NCI-H345 treated with DMSO at 0.1 percent for 48 hours (cell line): ENCODE measurements at regions not wholly inside any gene's neighbourhood (a gene's known extent, or its start where the extent isn't known, plus 50 kb on each side); places are given as distances from the start of the nearest gene placed in this dataset.
"Not testable (repeated sequence)": the region's sequence is repeated elsewhere in the genome, so short reads cannot be mapped to it uniquely, and the experiment has no call there.

Experiments used
- DNase-seq: peaks from one replicate; lab custom pipeline; 2025; ENCODE audit not compliant: unreplicated experiment; lab: John Stamatoyannopoulos, UW

GRCh38 chr22:23443905-23444304 is 136.2 kb downstream of the IGLL1 start:
- not testable (repeated sequence) for DNase-seq

DNA sequence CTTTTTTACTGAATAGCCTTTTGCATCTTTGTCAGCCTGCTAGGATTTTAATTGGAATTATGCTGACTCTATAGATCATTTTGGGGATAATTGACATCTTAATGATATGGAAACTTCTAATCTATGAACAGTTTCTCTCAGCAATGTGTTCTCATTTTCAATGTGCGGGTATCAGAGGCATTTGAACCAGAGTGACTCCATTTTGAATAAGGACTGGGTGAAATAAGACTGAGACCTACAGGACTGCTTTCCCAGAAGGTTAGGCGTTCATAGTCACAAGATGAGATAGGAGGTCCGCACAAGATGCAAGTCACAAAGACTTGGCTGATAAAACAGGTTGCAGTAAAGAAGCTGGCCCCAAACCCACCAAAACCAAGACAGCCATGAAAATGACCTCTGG is 140.5 kb downstream of the IGLL1 start:
- not testable (repeated sequence) for DNase-seq

- DNase-seq: no peak
These were observed 141.9 kb downstream of the IGLL1 start for GRCh38 chr22:23438216-23438615.

DNA sequence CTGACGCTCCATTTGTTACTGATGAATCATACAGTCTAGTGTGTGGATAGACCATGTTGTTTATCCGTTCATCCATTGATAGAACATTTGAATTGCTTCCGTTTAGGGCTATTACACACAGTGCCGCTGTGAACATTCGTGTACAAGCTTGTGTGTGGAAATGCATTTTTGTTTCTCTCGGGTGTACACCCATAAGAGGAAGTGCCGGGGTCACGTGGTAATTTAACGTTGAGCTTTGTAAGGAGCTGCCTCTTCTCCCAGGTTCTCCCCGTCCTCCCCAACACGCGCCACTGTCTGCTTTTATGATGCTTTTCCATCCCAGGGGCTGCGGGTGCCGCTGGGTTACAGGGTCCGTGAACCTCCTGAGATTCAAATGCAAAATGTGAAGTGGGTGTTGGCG is 142.3 kb downstream of the IGLL1 start:
- no peak for DNase-seq

DNA sequence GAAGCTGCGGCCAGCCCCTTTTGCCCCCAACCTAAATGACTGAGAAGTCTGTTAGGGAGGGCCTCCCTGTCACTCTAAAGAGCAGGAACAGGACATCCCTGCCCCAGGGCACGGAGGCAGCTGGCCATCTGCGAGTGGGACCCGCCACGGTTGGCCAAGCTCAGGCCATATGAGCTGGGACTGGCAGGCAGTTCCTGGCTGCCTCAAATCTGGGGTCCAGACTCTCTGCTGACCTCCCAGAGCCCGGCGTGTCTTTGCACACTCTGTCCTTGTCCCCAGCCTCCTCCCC is 143.0 kb downstream of the IGLL1 start:
- not testable (repeated sequence) for DNase-seq

DNA sequence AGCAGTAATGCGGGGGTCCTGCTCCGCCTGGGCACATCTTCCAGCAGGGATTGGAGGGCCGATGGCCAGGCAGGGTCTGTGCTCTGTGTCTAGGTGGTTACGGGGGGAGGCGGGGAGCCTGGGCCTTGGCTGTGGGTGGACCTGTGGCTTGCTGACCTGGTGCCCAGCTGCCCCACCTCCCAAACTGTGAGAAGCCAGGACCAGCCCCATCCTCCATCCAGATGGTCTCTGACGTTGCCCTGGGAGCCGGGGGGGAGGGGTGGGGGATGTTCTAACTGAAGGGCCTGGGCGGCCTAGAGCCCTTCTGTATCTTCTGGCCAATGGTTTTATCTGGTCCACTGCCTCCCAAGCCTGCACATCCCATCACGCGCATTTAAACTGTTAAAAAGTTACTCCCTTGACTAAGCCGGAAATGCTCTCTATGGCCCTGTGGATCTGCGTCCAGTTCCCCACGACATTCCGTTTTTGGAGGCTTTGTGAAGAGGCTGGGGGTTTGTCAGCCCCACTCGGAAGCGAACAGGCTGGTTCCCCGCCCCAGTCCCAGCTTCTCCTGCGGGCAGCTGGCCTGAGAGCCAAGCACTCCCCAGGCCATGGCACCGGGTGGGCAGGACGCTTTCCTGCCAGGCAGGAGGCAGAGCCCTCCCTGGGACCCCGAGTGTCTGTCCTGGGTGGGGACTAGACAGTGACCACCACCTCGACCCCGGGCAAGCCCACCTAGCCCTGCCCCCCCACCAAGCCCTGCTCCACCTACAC is 143.6 kb downstream of the IGLL1 start:
- DNase-seq: not testable (repeated sequence)

DNA sequence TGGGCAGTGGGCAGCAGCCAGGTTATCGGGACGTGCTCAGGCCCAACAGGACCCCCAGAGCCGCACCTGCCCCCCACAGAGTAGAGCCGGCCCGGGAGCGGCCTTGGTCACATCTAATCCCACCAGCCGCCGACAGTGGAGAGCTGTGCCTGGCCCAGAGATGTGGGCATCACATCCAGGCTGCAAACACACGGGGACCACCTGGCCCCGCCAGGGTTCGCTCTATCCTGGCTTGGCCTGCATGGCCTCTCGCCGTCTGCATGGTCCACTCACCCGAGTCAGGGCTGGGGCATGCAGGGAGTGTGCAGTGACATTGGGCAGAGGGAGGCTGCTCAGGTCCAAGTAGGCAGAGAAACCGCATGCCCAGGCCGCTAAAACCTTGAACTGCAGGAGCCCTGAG is 144.9 kb downstream of the IGLL1 start:
- DNase-seq: not testable (repeated sequence)

DNA sequence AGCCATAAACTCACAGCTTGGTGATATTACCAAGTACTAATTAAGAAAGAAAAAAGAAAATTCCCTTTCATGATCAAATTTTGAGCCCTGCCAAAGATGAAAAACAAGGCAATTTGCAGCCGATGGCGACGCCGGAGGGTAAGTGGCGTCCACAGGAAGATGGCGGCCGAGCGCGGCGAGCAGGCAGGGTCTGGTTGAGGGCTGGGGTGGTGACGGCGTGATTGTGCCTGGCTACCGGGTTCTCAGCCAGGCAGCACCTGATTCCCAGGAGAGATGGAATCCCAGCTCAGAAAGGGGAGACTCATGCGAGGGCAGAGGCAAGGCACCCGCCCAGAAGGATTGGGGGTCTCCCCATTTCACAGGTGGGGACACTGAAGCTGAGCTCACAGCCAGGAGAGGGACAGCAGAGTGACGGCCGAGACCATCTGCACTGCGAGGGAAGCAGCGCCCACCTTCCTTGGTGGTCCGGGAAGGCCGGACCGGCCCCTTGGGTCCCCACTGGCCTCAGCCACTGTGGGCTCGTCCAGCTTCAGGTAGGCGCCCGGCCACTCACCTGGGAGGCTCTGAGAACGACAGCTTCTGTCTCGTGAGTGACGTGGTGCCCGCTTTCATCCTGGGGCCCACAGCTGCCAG is 145.8 kb downstream of the IGLL1 start:
- not testable (repeated sequence) for DNase-seq

- peak; percentile 22 for DNase-seq
These were observed 146.7 kb downstream of the IGLL1 start for GRCh38 chr22:23433127-23434005.

DNA sequence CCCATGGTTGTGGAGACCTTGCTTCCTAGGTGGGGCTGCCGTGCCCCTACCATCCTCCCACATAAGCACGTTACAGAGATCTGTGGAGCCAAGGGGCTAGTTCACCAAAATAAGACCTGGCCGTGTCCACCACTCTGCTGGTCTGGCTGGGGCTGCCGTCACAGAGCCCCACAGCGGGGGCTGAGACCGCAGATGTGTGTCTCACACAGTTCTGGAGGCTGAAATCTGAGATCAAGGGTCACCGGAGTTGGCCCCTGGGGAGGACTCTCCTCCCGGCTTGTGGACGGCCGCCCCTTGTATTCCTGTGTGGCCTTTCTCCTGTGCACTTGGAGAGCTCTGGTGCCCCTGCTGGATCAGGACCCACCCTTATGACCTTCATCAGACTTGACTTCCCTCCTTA is 147.4 kb downstream of the IGLL1 start:
- not testable (repeated sequence) for DNase-seq

DNA sequence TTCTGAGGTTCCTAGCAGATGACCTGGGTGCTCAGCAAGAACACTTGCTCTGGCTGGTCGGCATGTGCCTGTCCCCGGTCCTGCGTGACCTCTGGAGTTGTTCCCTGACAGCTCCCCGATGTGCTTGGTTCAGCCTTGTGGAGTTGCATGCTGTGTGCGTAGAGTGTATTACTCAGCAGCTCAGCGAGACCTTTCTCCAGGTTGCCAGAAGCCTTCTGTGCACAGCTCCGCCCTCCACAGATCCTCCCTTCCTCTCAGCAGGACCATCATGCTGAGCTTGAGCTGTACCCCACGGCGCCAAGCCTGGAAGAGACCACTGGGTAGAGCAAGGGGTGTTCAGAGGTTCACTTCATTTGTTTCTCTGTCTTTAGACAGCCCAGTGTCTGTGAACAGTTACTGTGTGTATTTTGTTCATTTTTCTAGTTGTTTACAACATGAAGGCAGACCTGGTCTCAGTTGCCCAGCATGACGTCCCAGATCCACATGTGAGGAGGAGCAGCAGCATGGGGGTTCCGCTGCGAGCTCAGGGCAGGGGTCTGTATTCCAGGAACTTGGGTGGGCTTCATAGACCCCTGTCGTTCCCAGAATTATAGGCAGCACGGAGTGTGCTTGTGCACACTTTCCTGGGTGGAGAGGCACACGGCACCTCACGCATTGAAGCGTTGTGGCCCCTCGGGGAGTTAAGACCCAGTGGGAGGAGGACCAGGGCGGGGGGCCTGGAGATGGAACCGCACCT is 148.6 kb downstream of the IGLL1 start:
- DNase-seq: peak; percentile 60

GRCh38 chr22:23424551-23425068 is 155.5 kb downstream of the IGLL1 start:
- DNase-seq: not testable (repeated sequence)

DNA sequence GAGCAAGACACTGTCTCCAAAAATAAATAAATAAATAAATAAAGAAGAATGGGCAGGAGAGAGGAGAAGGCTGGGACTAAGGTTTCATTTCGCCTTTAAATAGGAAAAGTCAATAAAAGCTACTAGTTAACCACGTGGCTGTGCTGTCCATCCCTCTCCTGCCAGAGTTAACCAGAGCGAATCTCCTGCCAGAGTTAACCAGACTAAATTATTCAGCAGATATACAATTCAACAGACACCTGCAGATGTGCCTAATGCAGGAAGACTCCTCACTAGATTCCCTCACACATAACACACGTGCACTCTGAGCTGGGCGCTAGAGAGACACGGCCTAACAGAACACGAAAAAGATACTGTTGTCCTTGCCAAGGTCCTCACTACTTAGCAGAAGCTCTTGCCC is 156.1 kb downstream of the IGLL1 start:
- DNase-seq: no peak

- not testable (repeated sequence) for DNase-seq
These were observed 157.8 kb downstream of the IGLL1 start for GRCh38 chr22:23422281-23422680.

GRCh38 chr22:23421300-23421699 is 158.8 kb downstream of the IGLL1 start:
- DNase-seq: not testable (repeated sequence)

- DNase-seq: no peak
These were observed 160.2 kb downstream of the IGLL1 start for GRCh38 chr22:23419931-23420330.

- DNase-seq: no peak
These were observed 160.9 kb downstream of the IGLL1 start for GRCh38 chr22:23419171-23419570.

DNA sequence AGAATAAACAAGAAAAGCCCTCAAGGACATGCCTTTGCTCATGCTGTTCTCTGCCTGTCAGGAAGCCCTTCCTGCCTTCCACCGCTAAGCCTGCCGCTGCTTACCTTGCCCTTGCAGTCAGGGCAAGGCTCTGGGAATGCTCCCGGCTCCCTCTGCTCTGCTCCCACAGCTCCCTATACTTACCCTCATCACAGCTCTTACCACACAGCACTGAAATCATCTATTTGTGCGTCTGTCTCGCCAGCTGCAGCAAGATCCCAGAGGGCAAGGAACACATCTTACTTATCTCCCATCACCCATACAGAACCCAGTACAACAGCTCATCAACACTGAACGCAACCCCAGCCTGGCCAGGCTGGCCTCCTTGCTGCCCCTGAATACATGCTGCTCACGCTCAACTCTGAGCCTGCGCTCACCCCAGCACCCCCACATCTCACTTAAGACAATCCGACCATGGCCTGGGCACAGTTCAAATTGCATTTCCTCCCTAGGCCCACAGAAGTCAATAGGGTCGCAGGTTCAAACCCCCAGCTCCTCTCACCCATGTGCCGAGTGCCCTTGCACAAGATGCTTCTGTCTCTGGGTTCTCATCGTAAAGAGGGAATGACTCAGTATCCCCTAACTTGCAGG is 161.8 kb downstream of the IGLL1 start:
- no peak for DNase-seq

DNA sequence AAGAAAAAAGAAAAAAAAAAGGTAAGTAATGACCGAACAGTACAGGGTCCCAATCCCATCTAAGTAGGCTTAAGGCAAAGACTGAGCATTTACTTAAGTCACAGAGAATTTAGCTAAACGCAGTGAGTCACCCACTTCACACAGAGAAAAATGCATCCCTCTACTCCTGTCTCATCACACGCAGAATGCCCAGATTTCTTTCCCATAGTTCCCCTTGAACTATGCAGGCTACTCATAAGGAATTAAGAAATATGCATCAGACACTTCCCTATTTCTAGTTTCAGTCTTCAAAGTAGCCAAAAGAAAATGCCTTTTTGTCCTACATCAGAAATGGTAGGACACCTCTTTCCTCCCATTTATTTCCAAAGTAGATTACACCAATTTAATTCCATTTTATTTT is 162.8 kb downstream of the IGLL1 start:
- not testable (repeated sequence) for DNase-seq

DNA sequence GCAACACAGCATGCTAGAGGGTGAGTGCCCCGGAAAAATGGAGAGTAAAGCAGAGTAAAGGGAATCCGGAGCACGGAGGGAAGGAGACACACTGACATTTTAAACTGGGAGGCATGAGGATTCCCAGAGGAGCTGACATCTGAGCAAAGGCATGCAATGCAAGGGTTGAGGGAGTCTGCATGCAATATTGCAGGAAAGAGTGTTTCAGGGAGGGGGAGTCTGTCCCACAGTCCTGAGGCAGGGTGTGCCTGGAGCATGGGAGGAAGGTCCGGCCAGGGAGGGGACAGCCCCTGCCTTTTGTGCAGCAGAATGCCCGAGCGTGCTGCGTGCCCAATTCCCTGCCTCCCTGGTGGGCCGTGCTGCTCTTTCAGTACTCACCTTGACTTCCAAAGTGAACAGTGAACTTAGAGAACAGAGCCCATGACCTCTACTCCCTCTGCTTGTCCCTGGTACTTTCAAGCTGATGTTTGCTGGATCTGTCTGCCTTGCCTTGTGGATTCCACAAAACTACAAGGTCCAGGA is 163.9 kb downstream of the IGLL1 start:
- not testable (repeated sequence) for DNase-seq
